ENCODE measurements at regions not wholly inside any gene's neighbourhood (a gene's known extent, or its start where the extent isn't known, plus 50 kb on each side); places are given as distances from the start of the nearest gene placed in this dataset.
"Not testable (repeated sequence)": the region's sequence is repeated elsewhere in the genome, so short reads cannot be mapped to it uniquely, and the experiment has no call there.

DNA sequence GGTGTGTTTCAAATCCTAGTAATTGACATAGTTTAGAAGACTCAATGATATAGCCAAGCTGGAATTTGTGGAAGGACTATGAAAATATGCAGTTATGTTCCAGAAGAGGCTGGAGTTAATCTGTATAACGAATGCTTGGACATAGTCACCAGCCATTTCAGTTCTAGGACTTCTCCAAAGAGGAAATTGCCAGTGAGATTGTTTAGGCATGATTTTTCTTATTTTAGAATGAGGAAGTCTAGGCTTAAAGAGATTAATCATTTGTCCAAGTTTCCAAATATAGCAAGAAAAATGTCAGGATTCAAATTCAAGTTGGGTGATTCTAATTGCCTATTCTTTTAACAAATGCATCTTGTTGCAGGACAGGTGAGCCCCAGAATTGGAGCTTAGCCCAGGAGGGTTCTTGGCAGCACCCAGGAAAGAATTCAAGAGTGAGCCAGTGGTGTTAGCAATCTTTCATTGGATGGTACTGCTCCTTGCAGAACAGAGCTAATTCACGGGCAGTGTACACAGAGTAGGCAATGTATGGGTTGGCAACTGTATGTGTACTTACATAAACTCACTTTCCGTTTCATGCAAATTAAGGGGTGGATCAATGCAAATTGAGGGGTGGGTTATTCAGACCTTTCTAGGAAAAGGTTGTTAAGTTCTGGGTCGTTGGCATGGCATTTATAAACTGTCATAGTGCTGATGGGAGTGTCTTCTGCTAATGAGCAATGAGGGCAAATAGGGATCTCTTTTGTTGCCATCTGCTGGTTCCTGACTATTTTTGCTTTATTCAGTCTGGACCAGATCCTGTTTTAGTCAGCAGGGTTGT lies 763.1 kb upstream of the SLITRK1 start:
- DNase-seq = no peak

- no peak for DNase-seq
Measured at GRCh38 chr13:84641491-84641890, 759.2 kb upstream of the SLITRK1 start.

- no peak for DNase-seq
Measured at GRCh38 chr13:84640691-84641090, 758.4 kb upstream of the SLITRK1 start.

DNA sequence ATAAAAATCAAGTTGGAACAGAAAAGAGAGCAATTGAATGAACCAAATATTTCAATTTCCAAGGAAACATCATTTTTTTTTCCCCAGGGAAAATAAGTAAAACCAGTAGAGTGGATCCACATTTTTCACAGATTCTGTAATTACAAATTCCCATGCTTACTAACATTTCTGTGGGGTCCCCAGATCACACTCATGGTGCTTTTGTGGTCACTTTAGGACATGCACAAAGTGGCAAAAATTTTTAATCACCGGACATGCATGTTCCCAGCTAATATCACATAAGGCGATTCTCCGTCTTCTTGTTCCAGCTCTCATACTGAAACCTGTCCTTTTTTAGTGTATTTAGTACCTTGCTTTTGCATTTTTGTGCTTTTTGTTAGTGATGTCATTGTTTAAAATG lies 748.2 kb upstream of the SLITRK1 start:
- no peak for DNase-seq

- no peak for DNase-seq
Measured at GRCh38 chr13:84616864-84617263, 734.6 kb upstream of the SLITRK1 start.

DNA sequence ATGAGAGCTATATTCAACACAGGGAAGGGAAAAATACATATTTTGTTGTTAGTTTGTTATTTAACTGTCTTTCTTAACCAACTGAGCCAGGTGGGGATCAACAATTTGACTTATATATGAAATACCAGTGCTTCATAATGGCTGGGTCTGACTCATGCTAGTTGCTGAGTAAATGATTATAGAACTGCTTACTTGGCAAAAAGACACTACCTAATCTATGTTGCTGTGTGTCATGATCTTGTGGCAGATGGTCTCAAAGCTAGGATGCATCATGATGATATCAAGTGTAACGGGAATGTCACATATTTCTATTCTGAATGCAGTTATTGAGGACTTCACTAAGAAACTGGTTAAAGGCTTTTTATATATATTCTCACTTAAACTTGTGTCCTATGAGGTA lies 727.4 kb upstream of the SLITRK1 start:
- no peak for DNase-seq

- no peak for DNase-seq
Measured at GRCh38 chr13:84607261-84608013, 725.2 kb upstream of the SLITRK1 start.

DNA sequence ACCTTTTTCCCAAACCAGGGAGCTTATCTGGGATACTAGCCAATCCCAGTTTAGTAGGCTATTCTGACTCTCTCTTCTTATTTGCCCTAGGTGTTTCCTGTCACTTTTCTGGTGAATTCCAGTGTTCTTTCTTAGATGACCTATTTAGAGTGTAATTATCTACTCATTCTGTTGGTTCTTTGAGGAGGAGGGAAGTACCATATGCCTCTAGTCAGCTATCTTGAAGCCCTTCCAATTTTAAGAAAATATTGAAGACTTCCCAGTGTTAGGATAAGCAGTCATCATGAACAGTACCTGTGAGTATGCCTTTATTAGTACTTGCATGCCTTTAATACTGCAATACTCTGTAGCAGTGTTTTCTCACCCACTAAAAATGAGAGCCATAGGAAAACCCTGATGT lies 724.3 kb upstream of the SLITRK1 start:
- no peak for DNase-seq

DNA sequence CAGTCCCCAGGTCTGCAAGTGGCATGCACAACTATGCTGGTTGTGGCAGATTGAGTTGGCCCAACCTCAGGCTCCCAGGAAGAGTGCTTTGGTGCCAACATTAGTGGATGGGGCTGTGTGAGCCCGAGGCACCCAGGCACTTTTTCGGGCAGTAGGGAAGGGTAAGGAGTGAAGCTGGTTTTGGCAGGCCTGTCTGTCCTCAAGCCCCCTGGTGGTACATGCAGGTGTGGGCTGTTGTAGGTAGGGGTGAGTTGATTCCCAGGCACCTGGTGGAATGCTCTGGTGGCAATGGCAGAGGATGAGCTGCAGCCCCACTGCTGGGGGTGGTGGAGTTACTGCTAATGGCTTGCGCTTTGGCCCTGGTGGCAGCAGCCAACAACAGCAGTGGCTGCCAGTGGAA lies 723.7 kb upstream of the SLITRK1 start:
- no peak for DNase-seq

GRCh38 chr13:84591444-84591843 lies 709.2 kb upstream of the SLITRK1 start:
- DNase-seq = no peak

DNA sequence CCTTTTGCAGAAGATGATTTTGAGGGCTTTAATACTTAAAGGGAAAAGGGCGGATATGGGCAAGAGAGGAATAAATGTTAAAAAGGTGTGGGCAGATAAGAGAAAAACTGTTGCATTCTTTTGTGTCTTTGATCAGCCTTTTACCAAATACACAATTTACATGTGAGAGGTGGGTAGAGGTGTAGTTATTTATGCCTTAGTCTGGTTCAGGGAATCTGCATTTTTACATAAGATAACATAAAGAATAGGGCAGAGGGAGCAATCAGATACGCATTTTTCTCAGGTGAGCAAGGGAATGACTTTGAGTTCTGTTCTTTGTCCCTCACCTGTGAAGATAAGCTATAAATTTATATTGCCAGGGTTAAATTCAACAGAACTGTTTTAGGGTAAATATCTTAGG lies 708.4 kb upstream of the SLITRK1 start:
- DNase-seq = no peak

DNA sequence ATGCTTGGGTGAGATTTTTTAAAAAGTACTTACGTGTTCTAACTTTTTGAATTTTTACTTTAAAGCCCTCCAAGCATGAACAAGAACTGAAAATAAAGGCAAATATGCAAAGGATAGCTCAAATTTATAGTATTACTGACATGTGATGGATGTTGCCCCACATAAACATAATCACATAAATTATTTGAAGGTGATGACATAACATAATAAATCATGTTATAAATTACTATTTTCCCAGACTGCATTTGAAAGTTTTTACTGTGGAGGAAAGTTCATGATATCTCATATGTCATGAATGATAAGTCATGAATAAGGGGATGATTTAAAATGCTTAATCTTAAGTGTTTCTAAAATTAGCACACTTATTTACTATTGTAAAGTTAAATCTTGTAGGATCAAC lies 705.7 kb upstream of the SLITRK1 start:
- DNase-seq = no peak

GRCh38 chr13:84579901-84580300 lies 697.6 kb upstream of the SLITRK1 start:
- not testable (repeated sequence) for DNase-seq

DNA sequence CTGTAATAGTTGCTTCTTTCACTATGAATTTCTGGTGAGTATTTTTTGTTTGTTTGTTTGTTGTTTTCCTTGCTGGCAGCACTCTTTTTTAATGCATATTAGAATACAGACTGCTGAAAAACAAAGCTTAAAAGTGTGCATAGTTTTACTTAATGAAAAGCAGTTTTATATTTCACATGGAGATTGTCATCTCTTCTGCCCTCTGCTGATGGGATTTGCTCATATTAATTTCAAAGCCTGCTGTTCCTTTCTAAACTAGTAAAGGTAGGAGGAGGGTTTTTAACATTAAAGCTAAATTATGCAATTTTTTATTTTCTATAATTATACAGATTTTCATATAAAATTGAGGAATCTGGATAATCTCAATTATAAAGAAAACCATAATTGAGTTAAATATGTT lies 692.6 kb upstream of the SLITRK1 start:
- DNase-seq = no peak

DNA sequence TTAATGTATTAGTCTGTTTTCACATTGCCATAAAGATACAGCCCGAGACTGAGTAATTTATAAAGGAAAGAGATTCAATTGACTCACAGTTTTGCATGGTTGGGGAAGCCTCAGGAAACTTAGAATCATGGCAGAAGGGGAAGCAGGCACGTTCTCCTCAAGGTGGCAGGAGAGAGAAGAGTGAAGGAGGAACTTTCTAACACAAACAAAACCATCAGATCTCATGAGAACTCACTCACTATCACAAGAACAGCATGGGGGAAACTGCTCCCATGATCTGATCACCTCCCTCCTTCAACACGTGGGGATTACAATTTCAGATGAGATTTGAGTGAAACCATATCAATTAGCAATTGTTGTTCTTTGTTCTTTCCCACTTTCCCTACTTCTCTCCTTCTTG lies 689.0 kb upstream of the SLITRK1 start:
- DNase-seq = no peak

DNA sequence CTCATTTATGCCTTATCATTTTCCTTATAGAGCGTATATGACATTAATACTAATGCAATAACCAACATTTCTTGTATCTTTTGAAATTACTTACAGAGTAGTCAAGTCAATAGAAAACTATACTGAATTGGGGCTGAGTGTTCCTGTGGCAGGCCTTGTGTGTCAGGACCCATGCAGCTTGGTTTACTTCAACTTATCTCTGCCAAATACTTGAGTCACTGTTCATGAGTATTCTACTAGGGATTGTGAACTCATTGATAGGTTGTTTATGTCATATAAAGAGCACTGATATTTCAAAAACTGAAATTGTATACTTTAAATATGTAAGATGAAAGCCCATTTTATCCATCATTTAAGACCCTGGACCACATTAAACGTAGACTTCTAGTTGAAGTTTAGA lies 688.6 kb upstream of the SLITRK1 start:
- no peak for DNase-seq

GRCh38 chr13:84569366-84569765 lies 687.1 kb upstream of the SLITRK1 start:
- DNase-seq = no peak

GRCh38 chr13:84567848-84568247 lies 685.6 kb upstream of the SLITRK1 start:
- DNase-seq = no peak

DNA sequence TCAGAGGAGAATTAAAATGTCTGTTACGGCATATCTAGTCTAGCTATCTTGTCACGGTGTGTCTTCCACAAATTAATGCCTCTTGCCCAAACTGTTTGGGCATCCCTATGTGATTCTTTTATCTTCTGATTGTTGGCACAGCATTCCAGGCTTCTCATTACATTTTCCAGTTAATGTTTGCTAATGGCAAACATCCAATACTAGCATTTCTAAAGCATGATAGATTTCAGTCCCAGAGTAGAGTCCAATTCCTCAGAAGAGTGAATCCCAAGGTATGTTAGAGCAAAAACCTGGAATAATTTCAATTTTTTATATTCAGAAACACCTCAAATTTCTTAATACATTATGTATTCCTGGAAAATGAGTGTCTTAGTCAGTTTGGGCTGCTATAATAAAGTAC lies 684.5 kb upstream of the SLITRK1 start:
- no peak for DNase-seq

GRCh38 chr13:84563611-84564010 lies 681.3 kb upstream of the SLITRK1 start:
- no peak for DNase-seq

DNA sequence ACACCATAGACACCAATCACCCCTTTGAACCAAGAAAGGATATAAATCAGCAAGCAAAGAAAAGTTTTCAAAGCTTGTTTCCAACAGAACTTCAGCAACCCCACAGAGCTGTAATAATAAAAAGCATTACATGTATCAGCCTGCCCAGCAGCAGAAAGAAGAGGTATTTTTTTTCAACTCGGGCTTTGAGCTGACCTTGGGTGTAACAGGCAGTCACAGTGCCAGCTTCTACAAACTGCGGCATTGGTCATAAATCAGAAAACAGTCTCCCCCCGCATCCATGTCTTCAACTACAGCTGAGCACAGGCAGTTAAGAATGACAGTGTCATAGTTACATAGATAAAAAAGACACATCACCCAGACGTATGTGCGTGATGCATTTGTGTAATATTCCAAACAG lies 671.0 kb upstream of the SLITRK1 start:
- DNase-seq = no peak

- DNase-seq = no peak
Measured at GRCh38 chr13:84543962-84544361, 661.7 kb upstream of the SLITRK1 start.

DNA sequence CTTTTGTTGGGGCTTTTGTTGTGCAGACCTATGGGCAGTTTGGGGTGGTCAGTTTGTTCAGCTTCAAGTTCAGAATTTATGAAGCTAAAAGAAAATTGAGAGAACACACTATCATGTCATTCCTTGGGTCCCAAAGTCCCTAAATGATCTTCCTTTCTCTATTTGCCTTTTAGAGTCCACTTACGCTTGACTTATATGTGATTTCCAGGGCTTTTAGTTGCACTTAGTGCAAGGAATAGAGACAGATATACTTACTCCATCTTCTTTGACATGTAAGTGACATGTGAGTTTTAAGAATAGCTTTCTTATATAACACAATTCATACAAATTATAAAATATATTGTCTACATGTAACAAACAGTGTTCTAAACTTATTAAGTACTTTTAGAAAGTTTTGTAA lies 660.1 kb upstream of the SLITRK1 start:
- DNase-seq = no peak

DNA sequence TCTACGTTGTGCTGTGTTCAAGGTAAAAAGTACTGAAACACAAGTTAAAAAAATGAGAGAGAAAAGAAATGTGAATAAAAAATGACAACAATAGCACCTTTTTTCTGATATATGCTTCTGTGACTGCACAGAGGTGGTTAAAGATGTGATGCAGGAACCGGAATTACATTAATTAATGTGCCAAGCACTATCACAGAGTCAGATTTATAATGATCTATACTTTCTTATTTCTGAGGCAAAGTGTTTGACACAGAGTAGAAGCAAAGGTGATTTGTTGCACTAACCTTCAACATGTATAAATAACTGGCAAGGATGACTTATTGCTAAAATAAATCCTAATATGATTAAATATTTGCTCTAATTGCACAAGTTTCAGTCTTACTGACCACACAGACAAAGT lies 654.6 kb upstream of the SLITRK1 start:
- DNase-seq = no peak

All from activated gamma-delta T cell (primary cell).